ACHN (cell line): ENCODE measurements at regions not wholly inside any gene's neighbourhood (a gene's known extent, or its start where the extent isn't known, plus 50 kb on each side); places are given as distances from the start of the nearest gene placed in this dataset.
A peak's percentile ranks its signal among the peaks of the same experiment; 100 is the strongest.

Experiments
- DNase-seq: peaks from one replicate; pipeline ENCODE4 v3.0.0-alpha.2; 2015
- in situ Hi-C: cut with HindIII; loops from 2 replicates; pipeline ENCODE4 v1.10.0; 2017; ENCODE audit warnings: low sequenced_read_pairs, low pct_ligation_motif_present, low pct_unique_long_range_greater_than_20kb

DNA sequence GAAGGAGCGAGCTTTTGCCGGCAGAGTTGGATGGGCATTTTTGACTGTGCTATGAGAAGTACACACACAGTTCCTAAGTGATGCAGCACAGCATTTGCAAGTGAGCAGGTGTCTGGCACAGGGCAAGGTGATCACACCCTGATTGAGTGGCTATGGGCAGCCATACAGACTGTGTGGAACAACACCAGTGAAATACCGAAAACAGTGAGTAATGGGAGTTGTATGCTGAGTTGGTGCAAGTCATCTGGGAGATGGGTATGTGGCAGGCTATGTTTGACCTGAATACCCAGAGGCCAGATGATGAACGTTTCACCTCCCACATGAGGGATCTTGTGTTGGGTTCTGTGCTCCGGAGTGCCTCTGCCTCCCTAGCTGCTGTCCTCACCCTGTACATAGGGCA lies 53.5 kb upstream of the TIPARP start:
- in situ Hi-C loops: no loop called here

DNA sequence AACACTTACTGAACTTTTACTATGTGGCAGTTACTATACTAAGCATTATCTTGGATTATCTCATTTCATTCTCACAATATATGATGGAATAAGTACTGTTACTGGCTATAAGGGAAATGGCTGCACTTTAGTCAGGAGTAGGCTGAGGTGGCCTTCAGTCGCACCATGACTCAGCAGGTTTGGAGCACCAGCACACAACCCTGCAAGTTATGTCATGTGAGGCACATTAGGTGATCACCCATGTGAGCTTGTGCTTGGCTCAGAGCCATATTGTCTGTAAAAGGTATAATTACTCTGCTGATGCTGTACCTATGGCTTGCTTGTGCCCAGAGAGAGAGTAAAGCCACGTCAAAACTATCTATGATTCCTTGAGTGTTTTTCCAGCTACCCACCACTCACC lies 54.1 kb upstream of the TIPARP start:
- DNase-seq: no peak

More for the DNA sequence above, 53.5 kb upstream of the TIPARP start:
- no peak for DNase-seq

DNA sequence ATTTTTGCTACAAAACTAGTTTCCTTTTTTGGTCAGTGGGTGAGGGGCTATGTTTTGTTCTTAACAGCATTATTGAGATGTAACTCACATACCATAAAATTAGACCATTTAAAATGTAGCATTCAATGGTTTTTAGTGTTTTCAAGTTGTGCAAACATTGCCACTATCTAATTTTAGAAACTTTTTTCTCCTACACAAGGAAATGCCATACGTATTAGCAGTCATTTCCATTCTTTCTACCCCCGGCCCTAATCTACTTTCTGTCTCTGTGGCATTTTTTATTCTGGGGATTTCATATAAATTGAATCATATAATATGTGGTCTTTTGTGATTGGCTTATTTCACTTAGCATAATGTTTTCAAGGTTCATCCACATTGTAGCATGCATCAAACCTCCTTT lies 55.0 kb upstream of the TIPARP start:
- in situ Hi-C loops: no loop called here
- no peak for DNase-seq

More for the DNA sequence above, 54.1 kb upstream of the TIPARP start:
- in situ Hi-C loops: no loop called here

DNA sequence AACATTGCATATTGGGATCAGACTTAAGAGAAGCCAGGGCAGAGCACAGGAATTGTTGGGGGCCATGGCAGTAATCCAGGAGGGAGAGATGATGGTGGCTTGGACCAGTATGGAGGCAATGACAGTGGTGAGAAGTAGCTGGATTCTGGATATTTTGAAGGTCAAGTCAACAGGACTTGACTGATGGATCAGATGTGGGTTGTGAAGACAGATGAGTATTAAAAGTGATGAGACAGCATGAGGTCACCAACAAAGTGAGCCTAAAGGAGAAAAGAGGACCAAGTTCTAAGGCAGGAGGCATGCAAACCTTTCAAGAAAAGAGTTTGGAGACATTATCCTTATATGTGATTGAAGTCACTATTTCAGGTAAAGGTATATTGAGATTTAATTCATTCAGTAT lies 56.6 kb upstream of the TIPARP start:
- in situ Hi-C loops: no loop called here
- no peak for DNase-seq

DNA sequence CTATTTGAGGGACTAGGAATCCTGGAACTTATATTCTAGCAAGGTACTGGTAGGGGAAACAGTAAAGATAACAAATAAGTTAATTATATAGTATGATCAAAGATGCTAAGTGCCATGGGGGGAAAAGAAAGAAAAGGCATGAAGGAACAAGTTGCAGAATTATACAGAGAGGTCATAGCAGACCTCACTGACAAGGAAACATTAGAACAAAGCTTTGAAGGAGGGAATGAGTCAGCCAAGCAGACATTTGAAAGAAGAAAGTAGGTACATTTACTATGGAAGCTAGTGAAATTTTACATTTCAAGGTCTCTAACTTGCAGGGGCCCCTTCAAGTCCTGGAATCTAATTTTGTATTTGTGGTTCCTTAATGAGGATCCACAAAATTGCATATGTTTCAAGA lies 57.2 kb upstream of the TIPARP start:
- DNase-seq: no peak
- in situ Hi-C loops: no loop called here

DNA sequence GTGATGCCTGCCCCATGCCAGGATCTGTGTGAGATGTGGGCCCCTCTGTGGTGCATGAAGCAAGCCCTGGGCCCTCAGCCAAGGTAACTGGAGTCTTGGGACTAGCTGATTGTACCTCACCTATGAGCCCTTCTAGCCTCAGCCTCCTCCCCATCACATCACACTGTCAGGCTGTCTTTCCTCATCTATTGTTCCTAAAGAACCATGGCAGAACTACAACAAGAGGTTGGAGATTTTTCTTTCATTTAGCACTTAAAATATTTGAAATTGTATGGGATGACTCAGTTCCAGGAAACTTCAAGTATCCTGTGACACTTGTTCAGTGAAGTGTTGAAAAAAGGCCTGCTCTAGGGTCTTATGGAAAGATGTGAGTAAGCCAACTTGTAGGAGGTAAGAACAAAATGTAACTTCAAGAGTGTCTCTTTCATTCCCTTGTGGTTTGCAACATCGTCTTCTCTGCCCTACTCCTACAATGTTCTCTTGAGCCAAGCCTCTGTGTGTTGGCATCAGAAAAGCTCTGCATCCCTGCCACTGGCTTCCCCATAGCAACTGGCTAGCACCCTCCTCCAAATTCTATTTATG lies 58.7 kb upstream of the TIPARP start:
- DNase-seq: peak; percentile 93
- in situ Hi-C loops: no loop called here

DNA sequence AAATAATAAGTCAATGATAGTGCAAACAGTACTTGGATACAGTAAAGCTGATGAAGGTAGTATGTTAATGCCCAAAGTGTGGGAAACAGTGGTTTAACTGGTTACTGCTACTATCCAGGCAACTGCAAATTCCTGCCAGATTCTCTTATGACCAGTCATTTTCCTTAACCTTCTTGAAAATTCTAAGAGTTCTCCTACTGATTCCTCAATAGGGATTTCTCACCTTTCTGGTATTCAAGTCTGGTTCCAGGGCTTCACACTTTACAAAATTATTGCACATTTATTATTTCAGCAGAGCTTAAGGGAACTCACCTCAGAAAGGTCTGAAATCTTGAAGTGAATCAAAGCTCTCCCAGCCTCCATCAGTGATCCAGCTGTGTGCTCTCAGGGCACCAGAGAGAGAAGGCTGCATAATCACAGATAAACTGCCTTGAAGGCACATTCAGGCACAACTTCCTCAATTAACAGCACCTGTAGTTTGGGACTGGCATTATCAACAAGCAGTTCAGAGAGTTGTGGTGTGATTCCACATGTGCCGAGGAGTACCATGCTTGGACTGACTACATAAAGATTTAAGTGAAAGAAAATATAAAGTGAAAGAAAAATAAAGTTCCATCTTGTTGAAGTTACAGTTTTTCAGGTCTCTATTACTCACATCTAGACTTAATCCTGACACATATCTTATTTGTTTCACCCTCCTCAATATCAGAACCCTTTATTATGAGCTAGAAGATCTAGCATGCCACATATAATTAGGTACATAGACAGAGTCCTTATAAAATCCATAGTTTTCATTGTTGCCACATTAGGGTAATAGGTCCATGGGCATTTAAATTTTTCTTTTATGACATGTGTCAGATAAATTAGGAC lies 59.5 kb upstream of the TIPARP start:
- DNase-seq: peak; percentile 55
- in situ Hi-C loops: no loop called here

DNA sequence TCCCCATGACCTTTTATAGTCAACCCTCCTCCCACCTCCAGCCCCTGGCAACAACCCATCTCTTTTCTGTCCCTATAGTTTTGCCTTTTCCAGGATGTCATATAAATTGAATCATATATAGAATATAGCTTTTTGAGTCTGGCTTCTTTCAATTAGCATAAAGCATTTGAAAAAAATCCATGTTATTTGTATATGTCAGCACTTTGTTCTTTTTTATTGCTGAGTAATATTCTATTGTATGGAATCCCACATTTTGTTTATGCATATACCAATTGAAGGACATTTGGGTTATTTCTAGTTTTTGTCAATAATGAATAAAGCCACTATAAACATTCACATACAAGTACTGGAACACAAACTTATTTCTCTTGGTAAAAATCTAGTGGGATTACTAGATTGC lies 58.0 kb upstream of the SSR3 start:
- in situ Hi-C loops: no loop called here

DNA sequence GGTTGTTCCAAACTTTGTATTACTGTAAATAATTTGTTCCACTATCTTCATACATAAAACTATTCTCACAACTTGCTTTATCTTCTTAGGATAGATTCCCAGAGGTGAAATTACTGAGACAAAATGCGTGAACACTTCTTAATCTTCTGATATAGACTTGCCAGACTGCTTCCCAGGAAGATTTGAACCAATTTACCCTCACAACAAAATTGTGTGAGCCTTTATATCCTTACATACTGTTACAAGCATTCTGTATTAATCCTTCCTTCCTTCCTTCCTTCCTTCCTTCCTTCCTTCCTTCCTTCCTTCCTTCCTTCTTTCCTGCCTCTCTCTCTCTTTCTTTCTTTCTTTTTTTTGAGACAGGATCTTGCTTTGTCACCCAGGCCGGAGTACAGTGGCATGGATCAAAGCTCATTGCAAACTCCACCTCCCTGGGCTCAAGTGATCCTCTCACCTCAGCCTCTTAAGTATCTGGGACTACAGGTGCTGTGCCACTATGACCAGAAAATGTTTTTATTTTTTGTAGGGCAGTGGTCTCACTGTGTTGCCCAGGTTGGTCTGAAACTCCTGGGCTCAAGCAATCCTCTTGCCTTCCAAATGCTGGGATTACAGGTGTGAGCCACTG lies 57.1 kb upstream of the SSR3 start:
- DNase-seq: no peak
- in situ Hi-C loops: no loop called here

More for the DNA sequence above, 58.0 kb upstream of the SSR3 start:
- no peak for DNase-seq

DNA sequence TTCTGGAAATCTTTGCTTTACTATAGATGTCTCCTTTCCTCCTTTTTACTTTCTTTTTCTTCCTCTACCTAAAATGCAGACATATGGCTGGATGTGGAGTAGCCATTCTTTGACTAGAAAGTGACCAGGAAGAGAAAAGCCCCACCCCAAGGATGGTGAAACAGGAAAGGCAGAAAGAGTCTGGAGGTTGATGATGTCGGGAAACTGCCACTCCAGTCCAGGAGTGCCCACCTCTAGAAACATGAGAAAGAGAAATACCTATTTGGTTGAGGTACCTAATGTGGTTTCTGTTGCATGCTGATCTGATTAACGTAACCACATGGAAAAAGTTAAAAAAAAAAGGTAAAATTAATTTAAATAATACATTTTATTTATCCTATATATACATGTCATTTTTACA lies 55.2 kb upstream of the SSR3 start:
- no peak for DNase-seq
- in situ Hi-C loops: no loop called here

DNA sequence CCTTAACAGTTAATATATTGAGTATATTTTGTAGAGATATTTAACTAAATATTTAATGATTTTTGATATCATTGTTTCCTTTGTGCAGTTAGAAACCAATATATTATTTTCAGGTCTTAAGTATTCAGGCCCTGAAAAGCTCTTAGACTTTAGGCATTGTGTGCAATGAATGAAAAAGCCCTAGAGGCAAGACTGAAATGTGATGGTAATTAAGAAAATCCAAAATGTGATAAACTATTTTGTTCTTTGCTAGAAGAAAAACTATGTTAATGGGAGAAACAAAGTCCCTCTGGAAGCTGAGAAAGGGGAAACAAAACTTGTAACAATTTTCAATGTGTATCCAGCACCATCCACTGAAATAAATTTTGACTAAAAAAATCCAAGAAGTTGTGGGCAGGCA lies 54.6 kb upstream of the SSR3 start:
- no peak for DNase-seq
- in situ Hi-C loops: no loop called here

DNA sequence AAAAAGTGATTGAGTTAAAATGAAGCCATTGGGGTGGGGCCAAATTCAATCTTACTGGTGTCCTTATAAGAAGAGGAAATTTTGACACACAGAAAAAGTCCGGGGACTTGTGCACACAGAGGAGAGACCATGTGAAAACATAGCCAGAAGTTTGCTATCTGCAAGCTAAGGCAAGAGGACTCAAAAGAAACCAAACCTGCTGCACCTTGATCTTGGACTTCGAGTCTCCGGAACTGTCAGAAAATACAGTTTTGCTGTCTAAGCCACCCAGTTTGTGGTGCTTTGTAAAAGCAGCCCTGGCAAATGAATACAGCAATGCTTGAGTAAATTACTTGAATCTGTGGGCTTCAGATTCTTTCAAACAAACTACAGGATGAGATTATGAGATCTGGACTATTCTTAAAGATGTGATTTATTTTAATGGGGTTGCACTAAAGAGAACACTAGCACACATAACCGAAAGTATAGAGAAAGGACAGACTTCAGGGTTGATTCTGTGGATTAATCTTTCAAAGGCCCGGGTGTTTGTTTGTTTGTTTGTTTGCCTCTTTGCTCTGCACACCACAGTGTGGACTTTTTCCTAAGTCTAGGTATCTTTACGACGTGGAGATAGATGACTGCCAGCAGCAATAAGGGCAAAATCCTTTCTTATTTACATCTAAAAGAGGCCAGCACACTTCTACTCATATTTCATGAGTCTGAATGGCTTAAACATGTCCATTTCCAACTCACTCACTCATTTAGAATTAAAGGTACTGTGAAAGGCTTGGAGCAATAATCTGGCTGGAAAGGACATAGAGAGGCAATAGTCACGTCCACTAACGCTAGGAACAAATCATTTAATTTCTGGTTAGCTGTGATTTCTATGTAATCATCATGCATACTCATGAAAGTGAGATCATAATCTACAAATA lies 53.9 kb upstream of the SSR3 start:
- no peak for DNase-seq
- in situ Hi-C loops: no loop called here

DNA sequence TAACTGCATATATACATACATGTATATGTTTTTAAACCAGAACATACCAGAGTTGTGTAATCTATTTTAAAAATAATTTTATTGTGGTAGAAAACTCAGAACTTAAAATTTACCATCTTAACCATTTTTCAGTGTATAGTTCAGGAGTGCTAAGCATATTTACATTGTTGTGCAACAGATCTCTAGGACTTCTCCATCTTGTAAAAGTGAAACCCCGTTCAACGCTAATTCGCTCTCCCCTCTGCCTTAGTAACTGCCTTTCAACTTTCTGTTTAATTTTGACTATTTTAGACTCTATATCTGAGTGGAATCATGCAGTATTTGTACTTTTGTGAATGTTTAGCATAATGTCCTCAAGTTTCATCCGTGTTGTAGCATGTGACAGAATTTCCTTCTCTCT lies 51.8 kb upstream of the SSR3 start:
- no peak for DNase-seq
- in situ Hi-C loops: no loop called here

DNA sequence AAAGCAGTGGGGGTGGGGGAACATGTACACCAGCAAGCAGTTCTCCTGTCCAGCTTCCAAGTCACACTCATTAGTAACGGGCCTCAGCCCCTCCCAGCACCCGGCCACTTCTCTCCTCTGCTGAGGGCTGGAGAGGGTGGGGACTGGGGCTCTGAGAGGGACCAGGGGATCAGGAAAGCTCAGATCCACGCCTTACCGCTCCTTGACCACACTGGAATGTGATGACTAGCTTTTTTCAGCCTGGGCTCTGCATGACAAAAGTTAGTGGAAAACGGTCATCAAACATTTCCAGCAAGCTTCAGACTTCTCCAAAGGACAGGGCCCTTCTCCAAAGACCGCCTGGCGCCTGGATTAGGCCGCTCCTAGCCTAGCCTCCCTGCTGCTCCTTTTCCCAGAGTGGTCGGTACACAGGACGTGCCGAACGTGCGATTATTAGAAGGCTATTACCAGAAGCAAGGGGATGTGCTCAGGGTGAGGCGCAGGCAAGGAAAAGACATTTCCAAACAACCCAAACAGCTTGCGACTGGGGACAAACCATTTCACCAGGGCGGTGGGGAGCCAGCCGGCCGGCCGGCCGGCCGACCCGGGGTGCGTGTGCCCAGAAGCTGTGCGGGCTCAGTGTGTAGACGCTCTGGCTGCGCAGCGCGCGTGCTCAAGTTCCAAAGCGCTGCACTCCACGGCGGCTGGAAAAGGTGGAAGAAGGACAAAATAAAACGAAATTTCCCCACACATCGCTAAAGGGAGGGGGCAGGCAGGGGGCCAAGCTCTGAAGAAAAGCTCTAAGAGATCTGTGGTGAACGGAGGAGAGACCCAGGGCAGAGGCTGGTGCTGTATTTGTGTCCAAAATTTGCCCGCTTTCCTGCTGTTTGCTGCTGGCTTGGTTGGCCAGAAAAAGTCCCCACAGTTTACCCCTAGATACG lies 51.0 kb upstream of the SSR3 start:
- peak; percentile 90 for DNase-seq
- in situ Hi-C loops: no loop called here

DNA sequence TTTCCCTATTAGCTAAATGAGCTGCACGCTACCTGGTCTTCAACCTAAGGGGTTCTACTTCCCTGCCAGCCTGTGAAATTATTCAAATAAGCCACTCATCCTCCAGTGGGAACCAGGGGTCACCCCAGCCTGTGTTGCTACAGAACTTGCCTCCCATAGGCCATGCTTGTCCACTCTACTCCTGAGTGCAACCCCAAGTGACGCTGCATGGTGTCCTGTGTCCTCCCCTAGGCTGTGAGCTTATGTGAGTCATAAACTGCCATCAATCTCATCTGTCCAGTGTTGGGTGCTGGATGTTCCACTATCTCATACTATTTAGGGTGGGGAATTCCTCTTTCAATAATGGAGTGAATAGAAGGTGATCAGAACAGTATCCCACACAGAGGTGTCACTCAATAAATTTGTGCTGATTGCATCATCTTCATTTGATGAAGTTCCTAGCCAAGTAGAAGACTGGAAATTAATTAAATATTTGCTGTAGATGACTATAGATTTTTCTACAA lies 49.8 kb upstream of the SSR3 start:
- no peak for DNase-seq
- in situ Hi-C loops: no loop called here
